GM13976 (cell line): ENCODE measurements at regions not wholly inside any gene's neighbourhood (a gene's known extent, or its start where the extent isn't known, plus 50 kb on each side); places are given as distances from the start of the nearest gene placed in this dataset.

ENCODE experiments used
- DNase-seq: peaks from one replicate; pipeline ENCODE4 v3.0.0; 2012; ENCODE audit warnings: low spot score
- CTCF ChIP-seq: IDR thresholded peaks from 2 replicates; pipeline ENCODE4 v1.5.1; 2012; ENCODE audit warnings: borderline replicate concordance, mild to moderate bottlenecking; ENCODE audit not compliant: insufficient read depth; ENCODE audit errors: extremely low read depth, missing control alignments, control extremely low read depth
- in situ Hi-C: fragments of 300-500 bp; cut with MboI; formaldehyde crosslinking; loops from one replicate; pipeline ENCODE4 v1.12.0; 2022; ENCODE audit warnings: low sequenced_read_pairs, mixed read lengths, inconsistent platforms; ENCODE audit not compliant: unreplicated experiment

- no peak for DNase-seq
- no peak for TF ChIP-seq CTCF
- in situ Hi-C loops = no loop called here
These were observed 540.9 kb upstream of the WWC1 start for GRCh38 chr5:167750586-167750985.

GRCh38 chr5:167752936-167753335 lies 538.5 kb upstream of the WWC1 start:
- TF ChIP-seq CTCF = no peak
- in situ Hi-C loops = no loop called here
- DNase-seq = no peak

- no peak for TF ChIP-seq CTCF
- no peak for DNase-seq
- in situ Hi-C loops = no loop called here
These were observed 537.5 kb upstream of the WWC1 start for GRCh38 chr5:167753725-167754490.

GRCh38 chr5:167754501-167755021 lies 536.9 kb upstream of the WWC1 start:
- no peak for DNase-seq
- no peak for TF ChIP-seq CTCF
- in situ Hi-C loops = no loop called here

- in situ Hi-C loops = no loop called here
- DNase-seq = no peak
- no peak for TF ChIP-seq CTCF
These were observed 536.0 kb upstream of the WWC1 start for GRCh38 chr5:167755420-167755819.

- DNase-seq = no peak
- in situ Hi-C loops = no loop called here
- TF ChIP-seq CTCF = no peak
These were observed 532.2 kb upstream of the WWC1 start for GRCh38 chr5:167759057-167759821.
